ENCODE measurements at regions not wholly inside any gene's neighbourhood (a gene's known extent, or its start where the extent isn't known, plus 50 kb on each side); places are given as distances from the start of the nearest gene placed in this dataset.

DNA sequence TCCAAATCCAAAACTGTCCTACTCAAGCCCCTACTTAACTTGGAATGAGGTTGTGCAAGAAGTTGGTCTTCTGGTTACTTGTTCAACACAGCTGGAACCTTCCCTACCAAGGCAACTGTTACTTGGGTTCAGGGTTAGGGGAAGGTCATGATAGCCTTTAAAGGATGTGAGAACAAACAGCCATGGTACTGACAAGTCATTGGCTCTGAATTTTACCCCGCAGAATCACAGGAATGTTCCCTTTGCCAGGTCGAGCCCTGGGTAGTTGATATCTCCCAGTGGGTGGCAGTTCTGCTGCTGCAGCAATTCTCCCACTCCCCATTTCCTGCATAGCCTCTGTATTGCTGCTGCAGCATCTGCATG, 396.1 kb upstream of the MPDZ start:
- H3K4me1 ChIP-seq (ENCODE audit: control insufficient read depth, extremely low read depth, insufficient read depth, low read length), result no peaks in the 10 kb centered on the region
- no peaks in the 10 kb centered on the region for H3K36me3 ChIP-seq (ENCODE audit: control insufficient read depth in 2 of 2, extremely low read depth in 1 of 2, insufficient read depth in 2 of 2, low read length in 2 of 2)
- no peak overlapping the region for H3K4me3 ChIP-seq (ENCODE audit: control insufficient read depth in 2 of 3, extremely low read depth in 1 of 3, insufficient read depth in 2 of 3, low read depth in 1 of 3, low read length in 3 of 3)
- H2AFZ ChIP-seq (ENCODE audit: control insufficient read depth, low read length), result no peak overlapping the region
- no peak overlapping the region for H3K4me2 ChIP-seq (ENCODE audit: control insufficient read depth, extremely low read depth, insufficient read depth, low read depth, low read length)
- H3K9me1 ChIP-seq (ENCODE audit: control insufficient read depth, extremely low read depth, insufficient read depth, low read length), result no peaks in the 10 kb centered on the region
- TF ChIP-seq EZH2 (IDR thresholded peaks at IDR 0.05; ENCODE audit: low read length) (no peak), CTCF (optimal IDR thresholded peaks at IDR 0.05 in 1 of 3, IDR thresholded peaks at IDR 0.05 in 1 of 3, conservative IDR thresholded peaks at IDR 0.05 in 1 of 3; ENCODE audit: extremely low read depth in 1 of 3, insufficient read depth in 2 of 3, low read length in 3 of 3) (no peak)
- H3K27me3 ChIP-seq (ENCODE audit: control insufficient read depth, extremely low read depth, insufficient read depth, low read length), result no peaks in the 10 kb centered on the region
- FAIRE-seq (no peak), DNase-seq (ENCODE audit: low read depth, low spot score) (no peak)
- no peak overlapping the region for H3K27ac ChIP-seq (ENCODE audit: control insufficient read depth, insufficient read depth, low read length)
- no peaks in the 10 kb centered on the region for H3K79me2 ChIP-seq (ENCODE audit: control insufficient read depth, insufficient read depth, low read length)
- H4K20me1 ChIP-seq (ENCODE audit: control insufficient read depth, extremely low read depth, insufficient read depth, low read length), result no peaks in the 10 kb centered on the region
- dilution Hi-C loops (cut with MboI; ENCODE audit: extremely low pct_ligation_motif_present, low sequenced_read_pairs), result no loop called here
- no peak overlapping the region for H3K9ac ChIP-seq (ENCODE audit: control insufficient read depth, extremely low read depth, insufficient read depth, low read length)
- H3K9me3 ChIP-seq (ENCODE audit: control insufficient read depth, low read depth, low read length), result no peaks in the 10 kb centered on the region

- Histone ChIP-seq H3K4me2 (ENCODE audit: control insufficient read depth, extremely low read depth, insufficient read depth, low read depth, low read length) (no peak overlapping the region), H3K4me3 (ENCODE audit: control insufficient read depth in 2 of 3, extremely low read depth in 1 of 3, insufficient read depth in 2 of 3, low read depth in 1 of 3, low read length in 3 of 3) (no peak overlapping the region), H4K20me1 (ENCODE audit: control insufficient read depth, extremely low read depth, insufficient read depth, low read length) (no peaks in the 10 kb centered on the region), H3K27me3 (ENCODE audit: control insufficient read depth, extremely low read depth, insufficient read depth, low read length) (no peaks in the 10 kb centered on the region), H3K27ac (ENCODE audit: control insufficient read depth, insufficient read depth, low read length) (no peak overlapping the region), H3K4me1 (ENCODE audit: control insufficient read depth, extremely low read depth, insufficient read depth, low read length) (no peaks in the 10 kb centered on the region), H3K36me3 (ENCODE audit: control insufficient read depth in 2 of 2, extremely low read depth in 1 of 2, insufficient read depth in 2 of 2, low read length in 2 of 2) (no peaks in the 10 kb centered on the region), H2AFZ (ENCODE audit: control insufficient read depth, low read length) (no peak overlapping the region), H3K9me1 (ENCODE audit: control insufficient read depth, extremely low read depth, insufficient read depth, low read length) (no peaks in the 10 kb centered on the region), H3K9ac (ENCODE audit: control insufficient read depth, extremely low read depth, insufficient read depth, low read length) (no peak overlapping the region), H3K9me3 (ENCODE audit: control insufficient read depth, low read depth, low read length) (no peaks in the 10 kb centered on the region), H3K79me2 (ENCODE audit: control insufficient read depth, insufficient read depth, low read length) (no peaks in the 10 kb centered on the region)
- dilution Hi-C loops (cut with MboI; ENCODE audit: extremely low pct_ligation_motif_present, low sequenced_read_pairs), result no loop called here
- DNase-seq (ENCODE audit: low read depth, low spot score) (no peak), FAIRE-seq (no peak)
- TF ChIP-seq CTCF (optimal IDR thresholded peaks at IDR 0.05 in 1 of 3, IDR thresholded peaks at IDR 0.05 in 1 of 3, conservative IDR thresholded peaks at IDR 0.05 in 1 of 3; ENCODE audit: extremely low read depth in 1 of 3, insufficient read depth in 2 of 3, low read length in 3 of 3), result no peak
- no peak for TF ChIP-seq EZH2 (IDR thresholded peaks at IDR 0.05; ENCODE audit: low read length)
Measured at GRCh38 chr9:13674926-13675637, 395.6 kb upstream of the MPDZ start.

Measured in keratinocyte (primary cell).